ENCODE measurements at regions not wholly inside any gene's neighbourhood (a gene's known extent, or its start where the extent isn't known, plus 50 kb on each side); places are given as distances from the start of the nearest gene placed in this dataset.

- H3K27ac ChIP-seq (ENCODE audit: low read depth, low read length) = no peak overlapping the region
- no peak overlapping the region for H3K4me2 ChIP-seq (ENCODE audit: insufficient read depth, low read length)
- DNase-seq (ENCODE audit: insufficient read length, low spot score, missing footprints) = no peak
- no peaks in the 10 kb centered on the region for H3K36me3 ChIP-seq (ENCODE audit: insufficient read depth, low read length)
- no peak overlapping the region for H3K4me3 ChIP-seq (ENCODE audit: insufficient read depth, low read length)
- no peaks in the 10 kb centered on the region for H4K20me1 ChIP-seq (ENCODE audit: insufficient read depth, low read length)
- H3K9me3 ChIP-seq (ENCODE audit: low read depth, low read length) = no peaks in the 10 kb centered on the region
- no peaks in the 10 kb centered on the region for H3K79me2 ChIP-seq (ENCODE audit: insufficient read depth, low read length)
- TF ChIP-seq CTCF (IDR thresholded peaks at IDR 0.05; ENCODE audit: extremely low read depth, low read depth, low read length) = no peak
- no peaks in the 10 kb centered on the region for H3K27me3 ChIP-seq (ENCODE audit: insufficient read depth, low read length)
- H3K4me1 ChIP-seq (ENCODE audit: insufficient read depth, low read length) = peaks cover 11% of the 10 kb centered on the region
- H2AFZ ChIP-seq (ENCODE audit: low read length) = no peak overlapping the region
These were observed 84.7 kb upstream of the SOX5 start for GRCh38 chr12:24034160-24034559.

GRCh38 chr12:24027352-24027751, 77.9 kb upstream of the SOX5 start:
- Histone ChIP-seq H3K4me1 (ENCODE audit: insufficient read depth, low read length) (no peaks in the 10 kb centered on the region), H3K27ac (ENCODE audit: low read depth, low read length) (no peak overlapping the region), H4K20me1 (ENCODE audit: insufficient read depth, low read length) (no peaks in the 10 kb centered on the region), H2AFZ (ENCODE audit: low read length) (no peak overlapping the region), H3K4me2 (ENCODE audit: insufficient read depth, low read length) (no peak overlapping the region), H3K36me3 (ENCODE audit: insufficient read depth, low read length) (no peaks in the 10 kb centered on the region), H3K27me3 (ENCODE audit: insufficient read depth, low read length) (no peaks in the 10 kb centered on the region), H3K79me2 (ENCODE audit: insufficient read depth, low read length) (no peaks in the 10 kb centered on the region), H3K4me3 (ENCODE audit: insufficient read depth, low read length) (no peak overlapping the region), H3K9me3 (ENCODE audit: low read depth, low read length) (no peaks in the 10 kb centered on the region)
- peak; percentile 5 for TF ChIP-seq CTCF (IDR thresholded peaks at IDR 0.05; ENCODE audit: extremely low read depth, low read depth, low read length)
- no peak for DNase-seq (ENCODE audit: insufficient read length, low spot score, missing footprints)

GRCh38 chr12:24025153-24025798, 75.8 kb upstream of the SOX5 start:
- peak; percentile 40 for TF ChIP-seq CTCF (IDR thresholded peaks at IDR 0.05; ENCODE audit: extremely low read depth, low read depth, low read length)
- Histone ChIP-seq H3K4me1 (ENCODE audit: insufficient read depth, low read length) (no peaks in the 10 kb centered on the region), H3K4me3 (ENCODE audit: insufficient read depth, low read length) (no peak overlapping the region), H3K9me3 (ENCODE audit: low read depth, low read length) (no peaks in the 10 kb centered on the region), H3K36me3 (ENCODE audit: insufficient read depth, low read length) (no peaks in the 10 kb centered on the region), H3K79me2 (ENCODE audit: insufficient read depth, low read length) (no peaks in the 10 kb centered on the region), H4K20me1 (ENCODE audit: insufficient read depth, low read length) (no peaks in the 10 kb centered on the region), H3K27me3 (ENCODE audit: insufficient read depth, low read length) (no peaks in the 10 kb centered on the region), H3K27ac (ENCODE audit: low read depth, low read length) (no peak overlapping the region), H3K4me2 (ENCODE audit: insufficient read depth, low read length) (no peak overlapping the region), H2AFZ (ENCODE audit: low read length) (no peak overlapping the region)
- DNase-seq (ENCODE audit: insufficient read length, low spot score, missing footprints) = no peak

- Histone ChIP-seq H2AFZ (ENCODE audit: low read length) (no peak overlapping the region), H3K4me2 (ENCODE audit: insufficient read depth, low read length) (no peak overlapping the region), H3K4me1 (ENCODE audit: insufficient read depth, low read length) (no peaks in the 10 kb centered on the region), H3K9me3 (ENCODE audit: low read depth, low read length) (no peaks in the 10 kb centered on the region), H3K79me2 (ENCODE audit: insufficient read depth, low read length) (no peaks in the 10 kb centered on the region), H3K27me3 (ENCODE audit: insufficient read depth, low read length) (no peaks in the 10 kb centered on the region), H3K4me3 (ENCODE audit: insufficient read depth, low read length) (no peak overlapping the region), H4K20me1 (ENCODE audit: insufficient read depth, low read length) (no peaks in the 10 kb centered on the region), H3K27ac (ENCODE audit: low read depth, low read length) (no peak overlapping the region), H3K36me3 (ENCODE audit: insufficient read depth, low read length) (no peaks in the 10 kb centered on the region)
- no peak for DNase-seq (ENCODE audit: insufficient read length, low spot score, missing footprints)
- no peak for TF ChIP-seq CTCF (IDR thresholded peaks at IDR 0.05; ENCODE audit: extremely low read depth, low read depth, low read length)
These were observed 73.6 kb upstream of the SOX5 start for GRCh38 chr12:24023081-24023480.
